ENCODE measurements at regions not wholly inside any gene's neighbourhood (a gene's known extent, or its start where the extent isn't known, plus 50 kb on each side); places are given as distances from the start of the nearest gene placed in this dataset.

GRCh38 chr7:45973725-45974532 lies 52.9 kb upstream of the IGFBP3 start:
- no peak overlapping the region for H3K4me3 ChIP-seq (ENCODE audit: low read depth, low read length)
- TF ChIP-seq, protein P1, sequence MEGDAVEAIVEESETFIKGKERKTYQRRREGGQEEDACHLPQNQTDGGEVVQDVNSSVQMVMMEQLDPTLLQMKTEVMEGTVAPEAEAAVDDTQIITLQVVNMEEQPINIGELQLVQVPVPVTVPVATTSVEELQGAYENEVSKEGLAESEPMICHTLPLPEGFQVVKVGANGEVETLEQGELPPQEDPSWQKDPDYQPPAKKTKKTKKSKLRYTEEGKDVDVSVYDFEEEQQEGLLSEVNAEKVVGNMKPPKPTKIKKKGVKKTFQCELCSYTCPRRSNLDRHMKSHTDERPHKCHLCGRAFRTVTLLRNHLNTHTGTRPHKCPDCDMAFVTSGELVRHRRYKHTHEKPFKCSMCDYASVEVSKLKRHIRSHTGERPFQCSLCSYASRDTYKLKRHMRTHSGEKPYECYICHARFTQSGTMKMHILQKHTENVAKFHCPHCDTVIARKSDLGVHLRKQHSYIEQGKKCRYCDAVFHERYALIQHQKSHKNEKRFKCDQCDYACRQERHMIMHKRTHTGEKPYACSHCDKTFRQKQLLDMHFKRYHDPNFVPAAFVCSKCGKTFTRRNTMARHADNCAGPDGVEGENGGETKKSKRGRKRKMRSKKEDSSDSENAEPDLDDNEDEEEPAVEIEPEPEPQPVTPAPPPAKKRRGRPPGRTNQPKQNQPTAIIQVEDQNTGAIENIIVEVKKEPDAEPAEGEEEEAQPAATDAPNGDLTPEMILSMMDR (IDR thresholded peaks at IDR 0.05; ENCODE audit: low read depth, low read length, missing control alignments), result no peak
- no peak for DNase-seq (ENCODE audit: low read depth)

- no peak overlapping the region for H3K4me3 ChIP-seq (ENCODE audit: low read depth, low read length)
- TF ChIP-seq, protein P1 (IDR thresholded peaks at IDR 0.05; ENCODE audit: low read depth, low read length, missing control alignments), result no peak
- no peak for DNase-seq (ENCODE audit: low read depth)
Measured at GRCh38 chr7:45972629-45973312, 51.7 kb upstream of the IGFBP3 start.

DNA sequence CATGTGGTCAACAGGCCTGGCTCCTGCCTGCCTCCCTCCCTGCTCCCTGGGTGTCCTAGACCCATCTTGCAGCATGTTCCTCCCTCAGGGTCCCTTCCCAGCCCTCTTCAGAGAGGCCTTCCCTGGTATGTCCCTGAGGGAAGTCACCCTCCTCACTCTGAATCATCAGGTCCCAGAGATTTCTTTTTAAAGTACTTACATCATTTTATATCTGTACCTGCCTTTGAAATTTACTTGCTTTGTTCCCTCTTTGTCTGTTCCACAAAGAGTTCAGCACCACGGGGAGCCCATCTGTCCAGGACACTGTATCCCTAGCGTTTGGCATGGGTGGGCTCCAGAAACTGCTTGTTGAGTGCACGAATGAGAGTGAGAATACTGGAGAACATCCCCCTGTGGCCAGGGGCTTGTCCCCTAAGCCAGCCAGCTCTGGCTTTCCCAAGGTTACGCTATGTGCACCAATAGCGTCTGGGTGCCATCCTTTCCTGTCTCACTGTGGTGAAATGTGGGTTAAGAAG lies 50.6 kb upstream of the IGFBP3 start:
- TF ChIP-seq, protein P1 (IDR thresholded peaks at IDR 0.05; ENCODE audit: low read depth, low read length, missing control alignments), result no peak
- DNase-seq (ENCODE audit: low read depth), result no peak
- H3K4me3 ChIP-seq (ENCODE audit: low read depth, low read length), result no peak overlapping the region

DNA sequence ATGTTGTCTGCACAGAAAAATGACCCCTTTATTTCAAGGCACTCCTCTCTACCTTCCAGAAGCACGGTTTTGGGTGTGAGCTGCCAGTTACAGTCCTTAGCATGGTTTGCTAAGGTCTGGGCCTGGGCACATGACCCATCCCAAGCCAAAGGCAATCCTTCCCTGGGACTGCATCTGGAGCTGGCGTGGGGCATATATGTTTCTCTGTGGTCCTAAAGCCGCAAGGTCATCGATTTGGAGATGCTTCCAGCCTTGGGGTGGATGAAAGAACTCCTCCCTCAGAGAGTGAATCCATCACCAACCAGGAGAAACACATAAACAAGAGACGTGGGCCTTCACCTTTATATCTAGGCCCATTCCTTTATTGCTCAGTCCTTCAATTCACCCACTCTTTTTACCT lies 50.1 kb upstream of the IGFBP3 start:
- no peak for DNase-seq (ENCODE audit: low read depth)
- TF ChIP-seq, protein P1 (IDR thresholded peaks at IDR 0.05; ENCODE audit: low read depth, low read length, missing control alignments), result no peak
- no peak overlapping the region for H3K4me3 ChIP-seq (ENCODE audit: low read depth, low read length)
